ENCODE measurements at regions not wholly inside any gene's neighbourhood (a gene's known extent, or its start where the extent isn't known, plus 50 kb on each side); places are given as distances from the start of the nearest gene placed in this dataset.
"Not testable (repeated sequence)": the region's sequence is repeated elsewhere in the genome, so short reads cannot be mapped to it uniquely, and the experiment has no call there.

- no peak for DNase-seq
Measured at GRCh38 chr14:44783901-44784300, 177.8 kb downstream of the KLHL28 start.

GRCh38 chr14:44782775-44783238, 178.9 kb downstream of the KLHL28 start:
- DNase-seq = no peak

GRCh38 chr14:44780989-44781388, 180.8 kb downstream of the KLHL28 start:
- DNase-seq = no peak

GRCh38 chr14:44778604-44779003, 183.1 kb downstream of the KLHL28 start:
- no peak for DNase-seq

- DNase-seq = no peak
Measured at GRCh38 chr14:44777584-44777983, 184.2 kb downstream of the KLHL28 start.

- DNase-seq = no peak
Measured at GRCh38 chr14:44775248-44775647, 186.5 kb downstream of the KLHL28 start.

GRCh38 chr14:44774396-44774795, 187.4 kb downstream of the KLHL28 start:
- no peak for DNase-seq

GRCh38 chr14:44771496-44771895, 190.3 kb downstream of the KLHL28 start:
- no peak for DNase-seq

GRCh38 chr14:44770201-44770600, 191.5 kb downstream of the KLHL28 start:
- DNase-seq = no peak

GRCh38 chr14:44768935-44769334, 192.8 kb downstream of the KLHL28 start:
- DNase-seq = no peak

- no peak for DNase-seq
Measured at GRCh38 chr14:44767646-44768173, 194.0 kb downstream of the KLHL28 start.

GRCh38 chr14:44766285-44766684, 195.5 kb downstream of the KLHL28 start:
- DNase-seq = no peak

- DNase-seq = no peak
Measured at GRCh38 chr14:44763356-44763755, 198.4 kb downstream of the KLHL28 start.

GRCh38 chr14:44759277-44759676, 202.5 kb downstream of the KLHL28 start:
- no peak for DNase-seq

- DNase-seq = no peak
Measured at GRCh38 chr14:44756554-44756953, 205.2 kb downstream of the KLHL28 start.

- DNase-seq = no peak
Measured at GRCh38 chr14:44745371-44745770, 216.4 kb downstream of the KLHL28 start.

GRCh38 chr14:44742202-44742601, 219.5 kb downstream of the KLHL28 start:
- no peak for DNase-seq

- DNase-seq = no peak
Measured at GRCh38 chr14:44741431-44741830, 220.3 kb downstream of the KLHL28 start.

- DNase-seq = no peak
Measured at GRCh38 chr14:44736326-44736725, 225.4 kb downstream of the KLHL28 start.

- DNase-seq = no peak
Measured at GRCh38 chr14:44732144-44732543, 225.1 kb upstream of the FSCB start.

- no peak for DNase-seq
Measured at GRCh38 chr14:44730860-44731259, 223.8 kb upstream of the FSCB start.

GRCh38 chr14:44721395-44721794, 214.3 kb upstream of the FSCB start:
- not testable (repeated sequence) for DNase-seq

GRCh38 chr14:44720707-44721106, 213.6 kb upstream of the FSCB start:
- DNase-seq = no peak

- DNase-seq = no peak
Measured at GRCh38 chr14:44712024-44712815, 205.1 kb upstream of the FSCB start.
